ENCODE measurements at regions not wholly inside any gene's neighbourhood (a gene's known extent, or its start where the extent isn't known, plus 50 kb on each side); places are given as distances from the start of the nearest gene placed in this dataset.

DNA sequence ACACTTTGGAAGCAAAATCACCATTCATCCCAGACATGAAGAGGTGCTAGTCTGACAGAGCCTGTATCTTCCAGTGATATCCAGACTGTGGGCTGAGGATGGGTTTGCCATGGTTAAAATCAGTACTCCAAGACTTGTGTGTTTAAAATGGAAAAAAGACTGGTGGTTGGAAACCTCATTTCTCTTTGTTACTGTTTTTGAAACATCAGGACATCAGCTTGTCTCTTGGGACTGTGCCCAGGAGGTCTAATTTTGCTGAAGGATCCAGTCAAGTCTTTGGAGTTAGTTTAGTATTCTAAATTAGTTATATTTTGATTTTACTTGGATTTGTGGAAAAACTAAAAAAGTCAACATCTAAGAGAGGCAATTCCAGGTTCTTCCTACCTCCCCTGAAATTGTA is 578.4 kb downstream of the PLCL1 start:
- no peak for TF ChIP-seq ZNF274 (IDR thresholded peaks at IDR 0.05; ENCODE audit: low read depth, low read length)
- TF ChIP-seq YY1 (IDR thresholded peaks at IDR 0.05; ENCODE audit: insufficient read depth, insufficient read length): no peak
